ENCODE measurements at regions not wholly inside any gene's neighbourhood (a gene's known extent, or its start where the extent isn't known, plus 50 kb on each side); places are given as distances from the start of the nearest gene placed in this dataset.

- TF ChIP-seq POLR2AphosphoS5 (IDR thresholded peaks at IDR 0.05) (no peak), CTCF (IDR thresholded peaks at IDR 0.05; ENCODE audit: poor library complexity, severe bottlenecking) (no peak), EZH2 (IDR thresholded peaks at IDR 0.05; ENCODE audit: borderline replicate concordance, insufficient read depth, low read length, poor library complexity, severe bottlenecking) (no peak), EP300 (conservative IDR thresholded peaks at IDR 0.05; ENCODE audit: poor library complexity, severe bottlenecking) (no peak), MXI1 (conservative IDR thresholded peaks at IDR 0.05; ENCODE audit: poor library complexity, severe bottlenecking) (no peak), SMC3 (conservative IDR thresholded peaks at IDR 0.05; ENCODE audit: poor library complexity) (no peak), TAF1 (IDR thresholded peaks at IDR 0.05; ENCODE audit: low read depth) (no peak), RAD21 (conservative IDR thresholded peaks at IDR 0.05) (no peak)
- TF ChIP-seq, protein P1, sequence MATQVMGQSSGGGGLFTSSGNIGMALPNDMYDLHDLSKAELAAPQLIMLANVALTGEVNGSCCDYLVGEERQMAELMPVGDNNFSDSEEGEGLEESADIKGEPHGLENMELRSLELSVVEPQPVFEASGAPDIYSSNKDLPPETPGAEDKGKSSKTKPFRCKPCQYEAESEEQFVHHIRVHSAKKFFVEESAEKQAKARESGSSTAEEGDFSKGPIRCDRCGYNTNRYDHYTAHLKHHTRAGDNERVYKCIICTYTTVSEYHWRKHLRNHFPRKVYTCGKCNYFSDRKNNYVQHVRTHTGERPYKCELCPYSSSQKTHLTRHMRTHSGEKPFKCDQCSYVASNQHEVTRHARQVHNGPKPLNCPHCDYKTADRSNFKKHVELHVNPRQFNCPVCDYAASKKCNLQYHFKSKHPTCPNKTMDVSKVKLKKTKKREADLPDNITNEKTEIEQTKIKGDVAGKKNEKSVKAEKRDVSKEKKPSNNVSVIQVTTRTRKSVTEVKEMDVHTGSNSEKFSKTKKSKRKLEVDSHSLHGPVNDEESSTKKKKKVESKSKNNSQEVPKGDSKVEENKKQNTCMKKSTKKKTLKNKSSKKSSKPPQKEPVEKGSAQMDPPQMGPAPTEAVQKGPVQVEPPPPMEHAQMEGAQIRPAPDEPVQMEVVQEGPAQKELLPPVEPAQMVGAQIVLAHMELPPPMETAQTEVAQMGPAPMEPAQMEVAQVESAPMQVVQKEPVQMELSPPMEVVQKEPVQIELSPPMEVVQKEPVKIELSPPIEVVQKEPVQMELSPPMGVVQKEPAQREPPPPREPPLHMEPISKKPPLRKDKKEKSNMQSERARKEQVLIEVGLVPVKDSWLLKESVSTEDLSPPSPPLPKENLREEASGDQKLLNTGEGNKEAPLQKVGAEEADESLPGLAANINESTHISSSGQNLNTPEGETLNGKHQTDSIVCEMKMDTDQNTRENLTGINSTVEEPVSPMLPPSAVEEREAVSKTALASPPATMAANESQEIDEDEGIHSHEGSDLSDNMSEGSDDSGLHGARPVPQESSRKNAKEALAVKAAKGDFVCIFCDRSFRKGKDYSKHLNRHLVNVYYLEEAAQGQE (IDR thresholded peaks at IDR 0.05; ENCODE audit: borderline replicate concordance) = no peak
Measured at GRCh38 chr2:190809876-190810525, 70.6 kb upstream of the GLS start.

All from neural cell (in vitro differentiated cells).